Fibroblast of villous mesenchyme (primary cell): ENCODE measurements at regions not wholly inside any gene's neighbourhood (a gene's known extent, or its start where the extent isn't known, plus 50 kb on each side); places are given as distances from the start of the nearest gene placed in this dataset.

Experiments
- DNase-seq: peaks from one replicate; pipeline ENCODE4 v3.0.0-alpha.2; 2010; ENCODE audit warnings: low read depth
- H3K4me3 ChIP-seq: 2 replicates; pipeline ENCODE4 v1.5.1; 2011; ENCODE audit warnings: low read depth, mild to moderate bottlenecking, low read length
- TF ChIP-seq, protein P1 (sequence below): IDR thresholded peaks from 2 replicates; pipeline ENCODE4 v1.5.1; 2012; ENCODE audit warnings: low read depth, mild to moderate bottlenecking, low read length; ENCODE audit not compliant: insufficient read depth

DNA sequence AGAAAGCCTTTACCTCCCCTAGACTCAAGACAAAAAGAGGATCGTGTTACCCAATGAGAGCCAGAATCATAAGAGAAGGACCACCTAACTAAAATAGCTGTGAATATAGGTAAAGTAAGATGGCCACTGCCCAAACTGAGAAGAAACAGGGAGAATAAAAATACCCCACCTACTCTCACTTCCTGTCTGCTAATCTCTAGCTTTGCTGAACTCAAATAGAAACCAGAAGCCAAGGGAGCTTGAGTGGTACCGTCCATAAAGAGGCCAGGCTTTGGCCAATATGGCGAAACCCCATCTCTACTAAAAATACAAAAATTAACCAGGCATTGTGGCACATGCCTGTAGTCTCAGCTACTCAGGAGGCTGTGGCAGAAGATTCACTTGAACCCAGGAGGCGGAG is 123.0 kb upstream of the FST start:
- H3K4me3 ChIP-seq, result no peak overlapping the region
- DNase-seq, result no peak
- TF ChIP-seq, protein P1, sequence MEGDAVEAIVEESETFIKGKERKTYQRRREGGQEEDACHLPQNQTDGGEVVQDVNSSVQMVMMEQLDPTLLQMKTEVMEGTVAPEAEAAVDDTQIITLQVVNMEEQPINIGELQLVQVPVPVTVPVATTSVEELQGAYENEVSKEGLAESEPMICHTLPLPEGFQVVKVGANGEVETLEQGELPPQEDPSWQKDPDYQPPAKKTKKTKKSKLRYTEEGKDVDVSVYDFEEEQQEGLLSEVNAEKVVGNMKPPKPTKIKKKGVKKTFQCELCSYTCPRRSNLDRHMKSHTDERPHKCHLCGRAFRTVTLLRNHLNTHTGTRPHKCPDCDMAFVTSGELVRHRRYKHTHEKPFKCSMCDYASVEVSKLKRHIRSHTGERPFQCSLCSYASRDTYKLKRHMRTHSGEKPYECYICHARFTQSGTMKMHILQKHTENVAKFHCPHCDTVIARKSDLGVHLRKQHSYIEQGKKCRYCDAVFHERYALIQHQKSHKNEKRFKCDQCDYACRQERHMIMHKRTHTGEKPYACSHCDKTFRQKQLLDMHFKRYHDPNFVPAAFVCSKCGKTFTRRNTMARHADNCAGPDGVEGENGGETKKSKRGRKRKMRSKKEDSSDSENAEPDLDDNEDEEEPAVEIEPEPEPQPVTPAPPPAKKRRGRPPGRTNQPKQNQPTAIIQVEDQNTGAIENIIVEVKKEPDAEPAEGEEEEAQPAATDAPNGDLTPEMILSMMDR, result no peak

DNA sequence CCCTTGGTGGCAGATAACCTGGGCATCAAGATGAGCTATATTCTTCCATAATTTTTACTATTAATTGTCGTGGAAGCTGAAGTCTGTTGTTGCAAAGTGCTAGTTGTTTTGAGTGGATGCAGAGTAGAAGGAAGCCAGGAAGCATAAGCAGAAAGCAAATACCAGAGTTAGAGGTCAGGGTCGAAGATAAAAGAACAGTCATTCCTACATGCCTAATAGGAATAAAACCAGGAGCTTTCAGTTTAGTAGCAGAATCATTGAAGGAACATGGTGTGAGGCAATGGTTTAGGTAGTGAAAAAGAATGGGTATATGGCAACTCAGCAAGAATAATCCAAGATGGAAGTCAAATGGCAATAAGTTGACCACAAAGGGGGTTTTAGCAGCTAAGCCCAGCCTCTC is 121.6 kb upstream of the FST start:
- DNase-seq, result no peak
- TF ChIP-seq, protein P1, result no peak
- H3K4me3 ChIP-seq, result no peak overlapping the region

DNA sequence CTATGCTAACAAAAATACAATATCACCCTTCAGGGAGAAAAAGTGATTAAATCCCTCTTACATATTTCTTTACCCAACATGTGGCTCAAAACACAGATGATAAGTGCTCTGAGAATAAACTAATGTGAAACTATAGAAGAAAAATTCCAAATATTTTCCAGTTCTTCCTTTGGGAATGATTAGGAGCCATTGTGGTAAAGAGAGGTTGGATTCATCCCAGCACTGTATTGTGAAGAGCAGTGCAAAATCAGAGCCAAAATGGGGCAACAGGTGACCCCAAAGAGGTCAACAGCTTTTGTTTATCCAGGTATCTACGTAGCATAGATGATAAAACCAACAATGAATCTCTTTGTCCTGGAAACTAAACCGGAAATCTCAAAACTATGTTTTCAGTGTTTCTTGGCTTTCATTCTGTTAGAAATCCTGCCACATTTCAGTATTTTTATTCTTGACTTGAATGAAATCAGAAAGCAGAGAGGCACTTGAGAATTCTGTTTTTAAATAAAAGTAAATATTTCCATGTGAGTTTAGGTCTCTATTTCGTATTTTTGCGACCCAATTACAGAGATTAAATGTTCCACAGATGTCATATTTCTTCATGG is 120.4 kb upstream of the FST start:
- no peak overlapping the region for H3K4me3 ChIP-seq
- TF ChIP-seq, protein P1, result no peak
- DNase-seq, result no peak

DNA sequence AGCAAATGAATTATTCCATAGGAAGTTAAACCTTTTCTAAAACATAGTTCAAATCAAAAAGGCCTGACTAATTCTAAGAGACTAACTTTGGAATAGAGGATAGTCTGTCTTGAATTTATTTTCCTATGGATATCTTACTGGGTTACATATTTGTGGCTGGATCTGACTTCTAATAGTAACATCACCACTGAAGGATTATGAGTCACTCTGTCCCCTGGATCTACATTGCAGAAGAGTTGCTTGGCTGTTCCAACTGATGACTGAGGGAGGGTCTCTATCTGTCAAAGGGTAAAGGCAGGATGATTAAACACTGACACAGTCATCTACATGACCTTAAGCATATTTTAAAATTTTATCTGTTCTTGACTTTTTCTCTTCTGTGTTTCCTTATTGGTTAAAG is 119.6 kb upstream of the FST start:
- peak; percentile 75 for DNase-seq
- TF ChIP-seq, protein P1, result no peak
- no peak overlapping the region for H3K4me3 ChIP-seq

DNA sequence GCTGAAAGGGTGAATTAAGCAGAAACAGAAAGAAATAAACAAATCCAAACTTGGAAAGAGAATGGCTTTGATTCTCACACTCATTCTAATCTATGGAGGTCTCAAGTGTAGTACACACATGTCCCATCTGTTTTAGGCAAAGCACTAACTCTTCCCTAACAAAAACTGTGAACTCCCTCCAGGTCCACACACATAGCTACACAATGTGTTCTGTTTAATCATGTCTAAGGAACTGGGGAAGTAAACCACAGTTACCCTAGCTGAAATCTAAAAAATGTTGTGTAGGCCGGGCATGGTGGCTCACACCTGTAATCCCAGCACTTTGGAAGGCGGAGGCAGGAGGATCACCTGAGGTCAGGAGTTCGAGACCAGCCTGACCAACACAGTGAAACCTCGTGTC is 118.7 kb upstream of the FST start:
- H3K4me3 ChIP-seq, result no peak overlapping the region
- no peak for DNase-seq
- TF ChIP-seq, protein P1, result no peak

DNA sequence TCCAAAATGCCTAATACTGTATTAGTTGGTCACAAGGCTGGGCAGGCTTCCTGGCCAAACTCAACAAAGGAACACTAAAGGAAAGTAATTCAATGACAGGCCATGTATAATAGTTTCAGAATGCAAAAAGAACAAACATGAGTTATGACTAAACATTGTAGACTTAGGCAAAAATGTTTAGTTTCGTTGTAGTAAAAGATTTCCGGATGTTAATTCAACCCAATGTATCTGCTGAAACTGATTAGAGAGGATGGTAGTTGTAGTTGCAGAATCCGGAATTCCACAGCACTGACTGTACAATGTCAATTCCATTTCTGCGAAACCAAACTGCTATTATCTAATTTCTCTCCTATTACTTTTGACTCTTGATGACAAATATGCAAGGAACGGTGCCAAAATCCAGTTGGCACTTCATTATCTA is 117.9 kb upstream of the FST start:
- no peak overlapping the region for H3K4me3 ChIP-seq
- peak; percentile 80 for DNase-seq
- TF ChIP-seq, protein P1, result no peak

DNA sequence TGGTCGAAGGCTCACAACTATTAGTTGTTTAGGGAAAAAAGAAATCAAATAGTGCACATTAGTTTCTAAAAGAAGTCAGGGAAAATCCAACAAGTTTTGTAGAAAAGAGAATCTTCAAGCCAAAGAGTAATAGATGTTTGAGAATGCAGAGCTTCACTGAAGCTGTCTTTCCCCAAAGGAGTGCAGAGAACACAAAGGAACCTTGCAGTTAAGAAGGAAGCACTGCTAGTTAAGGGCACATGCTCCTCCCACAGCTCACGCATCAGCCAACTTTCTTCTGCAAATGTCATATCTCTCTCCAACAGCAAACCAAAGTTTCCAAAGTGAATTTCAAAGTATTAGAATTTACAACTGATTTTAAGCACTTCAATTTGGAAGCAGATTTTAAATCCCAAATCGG is 116.4 kb upstream of the FST start:
- no peak for DNase-seq
- no peak overlapping the region for H3K4me3 ChIP-seq
- TF ChIP-seq, protein P1, result no peak
